Left cardiac atrium (tissue), 4 donors: ENCODE measurements at regions not wholly inside any gene's neighbourhood (a gene's known extent, or its start where the extent isn't known, plus 50 kb on each side); places are given as distances from the start of the nearest gene placed in this dataset.
"Not testable (repeated sequence)": the region's sequence is repeated elsewhere in the genome, so short reads cannot be mapped to it uniquely, and the experiment has no call there.

Source experiments
- ATAC-seq, 2 donors: fragments of 200-7000 bp; cut with Tn5 transposase; one replicate each; pipeline ENCODE4 v1.9.1; 2020; ENCODE audit warnings: mild to moderate bottlenecking in 2 of 2, moderate library complexity in 2 of 2
- DNase-seq: peaks from one replicate; pipeline ENCODE4 v3.0.0-alpha.2; 2020
- intact Hi-C, 2 donors: fragments of 100-400 bp; cut with DNase I; formaldehyde crosslinking; loops; one replicate each; pipeline versions ENCODE4 v1.14.1 to v1.15.1; 2022 to 2023
- donor health status: DM: no; HTN: yes; CAD: no.
- donor health status: DM: no; HTN: yes; CAD: no; lungs with severe emphysema.
- donor health status: DM: yes; HTN: yes; CAD: no.
- donor health status: Dilated cardiomyopathy.

GRCh38 chr3:191927183-191927817, 466.3 kb downstream of the PYDC2 start:
- intact Hi-C loops, ATAC-seq, DNase-seq: not testable (repeated sequence)

DNA sequence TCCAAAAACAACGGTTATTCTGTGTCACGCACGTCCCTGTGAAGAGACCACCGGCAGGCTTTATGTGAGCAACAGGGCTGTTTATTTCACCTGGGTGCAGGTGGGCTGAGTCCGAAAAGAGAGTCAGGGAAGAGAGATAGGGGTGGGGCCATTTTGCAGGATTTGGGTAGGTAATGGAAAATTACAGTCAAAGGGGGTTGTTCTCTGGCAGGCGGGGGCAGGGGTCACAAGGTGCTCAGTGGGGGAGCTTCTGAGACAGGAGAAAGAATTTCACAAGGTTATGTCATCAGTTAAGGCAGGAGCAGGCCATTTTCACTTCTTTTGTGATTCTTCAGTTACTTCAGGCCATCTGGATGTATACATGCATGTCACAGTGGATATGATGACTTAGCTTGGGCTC, 467.0 kb downstream of the PYDC2 start:
- intact Hi-C loops, DNase-seq, ATAC-seq: not testable (repeated sequence)

DNA sequence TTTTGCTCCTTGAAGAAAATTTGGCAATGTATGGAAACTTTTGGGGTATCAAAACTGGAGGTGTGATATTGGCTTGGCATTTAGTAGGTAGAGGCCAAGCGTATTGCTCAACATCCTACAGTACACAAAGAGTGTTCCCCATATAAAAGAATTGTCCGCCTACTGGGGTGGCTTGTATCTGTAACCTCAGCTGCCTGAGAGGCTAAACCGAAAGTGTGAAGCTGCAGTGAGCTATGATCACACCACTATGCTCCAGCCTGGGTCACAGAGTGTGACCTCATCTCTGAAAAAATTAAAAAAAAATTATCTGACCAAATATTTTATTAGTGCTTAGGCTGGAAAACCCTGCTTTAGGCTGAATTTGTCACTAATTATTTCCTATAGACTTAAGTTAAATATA, 483.9 kb downstream of the PYDC2 start:
- ATAC-seq (no peak), DNase-seq (no peak)
- intact Hi-C loops: no loop called here

- intact Hi-C loops: no loop called here
- DNase-seq (no peak), ATAC-seq (no peak)
Measured at GRCh38 chr3:191952186-191952585, 491.2 kb downstream of the PYDC2 start.

GRCh38 chr3:191952609-191953008, 491.6 kb downstream of the PYDC2 start:
- ATAC-seq (no peak), DNase-seq (no peak)
- intact Hi-C loops: no loop called here

- intact Hi-C loops: no loop called here
- ATAC-seq: no peak
- no peak for DNase-seq
Measured at GRCh38 chr3:191958980-191959671, 498.2 kb downstream of the PYDC2 start.

GRCh38 chr3:191959876-191960413, 499.0 kb downstream of the PYDC2 start:
- DNase-seq (no peak), ATAC-seq (peak in 1 of 2 donors; percentile 41)
- intact Hi-C loops: no loop called here

- DNase-seq: no peak
- intact Hi-C loops: no loop called here
- no peak for ATAC-seq
Measured at GRCh38 chr3:191961022-191961421, 500.1 kb downstream of the PYDC2 start.

DNA sequence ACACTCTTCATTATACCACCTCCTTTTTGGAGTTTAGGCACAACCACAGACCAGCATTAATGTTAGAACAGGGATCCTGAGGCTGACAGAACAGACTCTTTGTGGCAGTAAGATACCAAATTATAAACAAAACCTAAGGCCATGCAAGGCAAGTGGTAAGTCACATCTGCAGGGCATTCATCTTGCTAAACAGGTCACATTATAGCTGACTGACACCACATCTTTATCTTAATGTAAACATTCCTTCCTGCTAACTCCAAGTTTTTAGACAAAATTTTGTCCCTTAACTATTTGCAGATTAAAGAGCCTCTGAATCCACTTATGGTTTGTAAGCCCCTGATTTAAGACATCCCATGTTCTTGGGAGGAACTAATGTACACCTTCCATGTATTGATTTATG, 500.6 kb downstream of the PYDC2 start:
- intact Hi-C loops: no loop called here
- no peak for ATAC-seq

GRCh38 chr3:191962324-191962723, 501.4 kb downstream of the PYDC2 start:
- no peak for DNase-seq
- ATAC-seq: no peak
- intact Hi-C loops: no loop called here

More for the DNA sequence above, 500.6 kb downstream of the PYDC2 start:
- DNase-seq: no peak

- DNase-seq (no peak), ATAC-seq (no peak)
- intact Hi-C loops: no loop called here
Measured at GRCh38 chr3:191963182-191963581, 502.2 kb downstream of the PYDC2 start.

DNA sequence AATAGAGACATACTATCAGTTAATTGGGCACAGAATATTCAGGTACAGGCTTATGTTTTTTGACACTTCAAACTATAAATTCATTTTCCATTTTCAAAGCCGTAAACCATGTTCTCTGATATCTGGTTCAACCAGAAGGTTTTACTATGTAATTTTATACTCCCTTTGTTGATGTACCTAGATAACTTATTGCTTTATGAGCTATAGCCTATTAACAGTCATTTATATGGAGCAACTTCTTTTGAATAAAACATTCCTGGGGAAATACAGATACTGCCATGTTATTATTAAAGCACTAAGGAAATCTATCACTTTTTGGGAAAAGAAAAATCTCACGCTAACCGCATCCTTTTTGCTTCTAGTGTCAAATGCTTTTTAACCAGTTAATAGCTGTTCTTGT, 505.6 kb downstream of the PYDC2 start:
- no peak for DNase-seq
- intact Hi-C loops: no loop called here
- no peak for ATAC-seq

- intact Hi-C loops: no loop called here
- no peak for DNase-seq
- ATAC-seq: no peak
Measured at GRCh38 chr3:191968299-191968698, 507.3 kb downstream of the PYDC2 start.

GRCh38 chr3:191972714-191973398, 511.9 kb downstream of the PYDC2 start:
- intact Hi-C loops: no loop called here

DNA sequence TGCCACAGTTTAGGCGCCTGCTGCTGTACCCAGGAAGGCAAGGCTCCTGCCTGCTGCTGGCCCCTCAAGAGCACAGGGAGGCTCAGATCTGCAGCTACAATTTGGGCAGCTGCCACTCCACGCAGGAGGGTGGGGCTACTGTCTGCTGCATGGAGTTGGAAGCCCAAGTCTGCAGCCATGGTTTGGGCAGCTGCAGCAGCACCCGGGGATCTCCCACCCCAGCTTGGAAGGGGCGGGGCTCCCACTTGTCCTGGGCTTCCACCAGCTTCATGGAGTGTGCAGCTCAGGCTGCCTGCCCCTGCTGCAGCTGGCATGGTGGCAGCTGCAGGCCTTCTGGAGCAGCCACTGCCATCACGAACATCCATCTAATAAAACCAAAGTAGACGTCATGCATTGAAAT, 512.9 kb downstream of the PYDC2 start:
- no peak for ATAC-seq
- DNase-seq: no peak

More at GRCh38 chr3:191972714-191973398, 511.9 kb downstream of the PYDC2 start:
- ATAC-seq (no peak), DNase-seq (no peak)

DNA sequence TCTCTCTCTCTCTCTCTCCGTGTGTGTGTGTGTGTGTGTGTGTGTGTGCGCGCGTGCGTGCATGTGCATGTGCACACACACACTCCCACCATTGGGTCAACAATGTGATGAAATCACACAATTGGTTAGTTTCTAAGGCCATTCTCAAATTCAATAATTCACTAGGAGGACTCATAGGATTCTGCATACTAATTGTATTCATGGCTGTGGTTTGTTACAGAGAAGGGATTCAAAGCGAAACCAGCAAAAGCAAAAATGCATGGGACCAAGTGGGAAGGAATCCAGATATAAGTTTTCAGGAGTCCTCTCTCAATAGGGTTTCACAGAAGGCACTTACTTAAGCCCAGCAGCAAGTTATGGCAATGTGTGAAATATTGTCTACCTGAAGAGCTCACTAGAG, 515.0 kb downstream of the PYDC2 start:
- intact Hi-C loops: no loop called here
- no peak for DNase-seq
- ATAC-seq: no peak

More for the DNA sequence above, 512.9 kb downstream of the PYDC2 start:
- intact Hi-C loops: no loop called here

DNA sequence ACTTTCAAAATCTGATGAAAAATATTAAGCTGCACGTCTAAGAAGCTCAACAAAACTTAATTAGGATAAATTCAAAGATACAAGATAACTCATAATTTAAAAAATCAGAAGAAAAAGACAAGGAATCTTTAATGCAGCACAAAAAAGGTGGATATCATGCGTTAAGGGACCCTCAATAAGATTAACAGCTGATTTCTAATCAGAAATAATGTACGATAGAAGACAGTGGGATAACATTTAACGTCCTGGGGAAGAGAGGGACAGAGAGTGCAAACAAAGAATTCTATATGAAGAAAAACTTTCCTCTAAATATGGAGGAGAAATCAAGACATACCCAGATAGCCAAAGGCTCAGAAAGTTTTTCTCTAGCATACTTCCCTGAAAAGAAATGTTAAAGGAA, 519.5 kb downstream of the PYDC2 start:
- DNase-seq: no peak
- intact Hi-C loops: no loop called here
- ATAC-seq: no peak

GRCh38 chr3:191982481-191982880, 521.5 kb downstream of the PYDC2 start:
- DNase-seq: no peak
- intact Hi-C loops: no loop called here
- ATAC-seq: no peak

DNA sequence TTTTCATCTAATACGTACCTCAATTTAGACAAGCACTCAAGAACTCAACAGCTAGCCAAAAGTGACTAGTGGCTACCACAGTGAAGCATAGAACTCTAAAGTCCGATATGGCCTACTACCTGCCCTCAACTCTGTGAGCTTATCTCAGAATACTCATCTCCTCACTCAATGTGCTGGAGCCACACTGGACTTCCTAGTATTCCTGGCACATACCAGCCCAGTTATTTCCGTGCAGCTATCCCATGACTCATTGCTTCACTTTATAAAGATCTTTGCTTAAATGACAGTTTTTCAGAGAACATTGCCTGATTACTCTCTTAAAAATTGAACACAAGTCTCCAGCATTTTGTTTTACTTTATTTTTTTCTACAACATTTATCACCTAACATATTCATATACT, 524.7 kb downstream of the PYDC2 start:
- no peak for ATAC-seq
- no peak for DNase-seq
- intact Hi-C loops: no loop called here

- no peak for DNase-seq
- intact Hi-C loops: no loop called here
Measured at GRCh38 chr3:191987831-191988350, 526.9 kb downstream of the PYDC2 start.

More at GRCh38 chr3:191987831-191988350, 526.9 kb downstream of the PYDC2 start:
- no peak for ATAC-seq
